GM21737 (cell line): ENCODE measurements at regions not wholly inside any gene's neighbourhood (a gene's known extent, or its start where the extent isn't known, plus 50 kb on each side); places are given as distances from the start of the nearest gene placed in this dataset.
"Not testable (repeated sequence)": the region's sequence is repeated elsewhere in the genome, so short reads cannot be mapped to it uniquely, and the experiment has no call there.

ENCODE experiments used
- ATAC-seq: cut with Tn5 transposase; IDR thresholded peaks from one replicate; pipeline ENCODE4 v1.9.1; 2021; ENCODE audit warnings: mild to moderate bottlenecking, moderate library complexity; ENCODE audit not compliant: unreplicated experiment

DNA sequence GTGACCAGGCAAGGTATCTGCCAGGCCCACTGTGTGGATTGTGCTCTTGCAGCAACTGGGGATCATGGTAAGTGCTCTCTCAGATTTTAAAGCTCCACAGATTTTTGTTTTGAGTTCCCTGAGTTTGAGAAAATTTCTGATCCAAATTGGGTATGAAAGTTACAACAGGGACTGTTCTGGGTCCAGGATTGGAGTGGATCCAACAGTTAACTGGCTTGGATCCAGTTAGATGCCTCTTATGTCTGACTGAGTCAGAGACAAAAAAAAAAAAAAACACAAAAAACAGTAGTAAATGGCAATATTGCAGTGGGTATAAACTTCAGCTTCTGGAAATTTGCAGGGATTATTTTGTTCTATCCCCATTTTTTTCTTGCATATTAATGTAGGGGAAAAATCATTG lies 598.8 kb downstream of the C12orf50 start:
- ATAC-seq: no peak

DNA sequence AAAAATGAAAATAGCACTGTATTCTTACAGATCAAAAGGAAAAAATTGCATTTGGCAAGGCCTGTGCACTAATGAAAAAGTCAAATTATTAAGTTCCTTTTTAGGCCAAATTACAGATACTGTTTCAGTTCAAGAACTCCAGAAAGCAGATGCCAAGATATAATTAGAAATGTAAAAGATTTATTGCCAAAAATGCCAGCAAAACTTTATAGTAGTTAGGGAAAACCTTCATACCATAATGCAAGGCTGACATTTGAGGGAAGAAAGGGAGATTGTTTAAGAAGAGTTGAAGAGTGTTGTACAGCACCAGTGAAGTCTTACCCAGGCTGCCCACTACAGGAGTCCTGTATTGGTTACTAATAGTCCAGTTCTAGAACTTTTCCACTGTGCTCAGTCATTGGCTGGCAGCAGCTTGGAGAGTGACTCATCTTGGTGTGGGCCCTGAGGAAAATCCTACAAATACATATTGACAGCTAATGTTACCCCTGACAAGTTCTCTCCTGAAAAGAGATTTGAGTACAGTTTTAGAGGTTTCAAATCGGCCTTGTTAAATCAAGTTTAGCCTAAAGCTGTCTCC lies 600.4 kb downstream of the C12orf50 start:
- no peak for ATAC-seq

DNA sequence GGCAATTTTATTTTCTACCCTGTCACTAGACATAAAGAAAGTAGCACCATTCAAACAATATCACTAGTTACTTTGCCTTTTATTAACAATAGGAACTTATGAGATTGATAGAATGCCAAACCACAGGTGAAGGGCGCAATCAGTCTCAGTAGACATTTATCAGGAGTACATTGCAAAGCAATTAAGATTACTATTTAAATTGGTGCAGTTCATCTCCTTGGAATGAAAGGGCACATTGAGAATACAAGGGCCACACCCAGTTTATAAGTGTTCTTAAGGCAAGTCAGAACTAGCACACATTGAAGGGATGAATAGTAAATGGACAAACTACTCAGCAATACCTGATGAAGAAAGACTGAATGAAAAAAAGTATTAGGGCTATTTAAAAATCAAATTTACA lies 601.4 kb downstream of the C12orf50 start:
- ATAC-seq: no peak

DNA sequence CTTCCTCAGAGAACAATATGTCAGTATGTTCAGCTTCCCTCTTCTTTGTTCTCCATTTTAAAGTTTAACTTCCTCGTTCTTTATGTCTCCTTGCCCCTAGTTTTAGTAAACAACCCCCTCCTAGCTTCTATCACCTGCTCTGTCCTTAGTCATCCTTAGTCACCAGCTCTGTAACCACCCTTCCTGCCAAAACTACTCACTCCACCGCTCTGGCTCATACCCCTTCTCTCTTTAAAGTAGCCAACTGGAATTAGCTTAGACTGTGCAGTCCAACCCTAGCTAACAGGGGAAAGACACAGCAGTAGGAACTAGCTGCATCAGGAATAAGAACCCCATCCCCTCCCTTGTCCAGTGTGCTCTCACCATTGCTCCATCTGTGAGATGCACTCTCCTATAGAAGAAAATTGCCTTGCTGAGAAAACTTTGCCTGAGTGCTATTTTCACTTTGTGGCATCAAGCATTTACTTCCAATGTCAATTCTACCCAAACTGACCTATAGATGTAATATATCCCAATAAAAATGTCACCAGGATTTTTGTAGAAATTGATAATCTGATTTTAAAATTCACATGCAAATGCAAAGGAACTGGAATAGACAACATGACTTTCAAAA lies 603.2 kb downstream of the C12orf50 start:
- no peak for ATAC-seq

DNA sequence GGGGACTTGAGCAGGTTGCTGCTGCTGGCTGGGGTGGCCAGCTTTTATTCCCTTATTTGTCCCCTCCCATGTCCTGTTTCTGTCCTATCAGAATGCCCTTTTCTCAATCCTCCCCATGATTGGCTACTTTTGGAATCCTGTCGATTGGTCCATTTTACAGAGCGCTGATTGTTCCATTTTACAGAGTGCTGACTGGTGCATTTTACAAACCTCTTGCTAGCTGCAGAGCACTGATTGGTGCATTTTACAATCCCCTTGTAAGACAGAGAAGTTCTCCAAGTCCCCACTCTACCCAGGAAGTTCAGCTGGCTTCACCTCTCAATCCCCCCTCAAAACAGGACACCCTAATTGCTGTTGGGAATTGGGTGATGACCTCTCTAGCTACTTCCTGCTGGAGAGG lies 608.0 kb downstream of the C12orf50 start:
- ATAC-seq: not testable (repeated sequence)

DNA sequence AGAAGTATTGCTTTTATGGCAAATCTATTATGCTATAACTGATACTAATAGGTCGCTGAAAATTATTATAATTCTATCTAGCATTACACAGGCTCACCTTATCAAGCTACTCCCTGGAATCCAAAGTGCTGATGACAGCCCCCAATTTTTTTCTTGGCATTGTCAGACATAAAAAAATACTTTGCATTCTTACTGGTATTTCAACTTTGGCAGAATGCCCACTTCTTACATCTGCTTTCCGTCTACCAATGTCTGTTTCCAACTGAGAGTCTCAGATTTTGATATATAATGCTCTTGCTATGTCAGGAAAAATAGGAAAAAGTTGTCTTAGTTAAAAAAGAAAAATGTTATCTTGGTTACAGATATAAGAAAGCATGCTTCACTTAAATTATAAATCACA lies 615.4 kb downstream of the C12orf50 start:
- no peak for ATAC-seq

DNA sequence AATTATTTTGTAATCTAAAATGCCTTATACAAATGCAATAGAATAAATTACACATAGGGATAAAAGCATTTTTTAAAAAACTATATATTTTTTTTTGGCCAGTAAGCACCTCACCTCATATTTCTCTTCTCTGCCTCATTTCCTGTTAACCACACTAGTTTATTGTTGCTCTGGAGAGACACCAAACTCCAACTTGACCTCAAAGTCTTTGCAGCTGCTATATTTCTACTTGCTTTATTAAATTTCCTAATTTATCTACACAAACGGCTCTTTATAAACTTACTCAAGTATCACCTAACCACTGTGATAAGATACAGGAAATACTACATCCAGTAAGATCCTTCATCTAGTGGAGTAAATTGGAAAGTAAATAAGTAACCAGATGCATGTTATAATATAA lies 622.3 kb downstream of the C12orf50 start:
- ATAC-seq: no peak

DNA sequence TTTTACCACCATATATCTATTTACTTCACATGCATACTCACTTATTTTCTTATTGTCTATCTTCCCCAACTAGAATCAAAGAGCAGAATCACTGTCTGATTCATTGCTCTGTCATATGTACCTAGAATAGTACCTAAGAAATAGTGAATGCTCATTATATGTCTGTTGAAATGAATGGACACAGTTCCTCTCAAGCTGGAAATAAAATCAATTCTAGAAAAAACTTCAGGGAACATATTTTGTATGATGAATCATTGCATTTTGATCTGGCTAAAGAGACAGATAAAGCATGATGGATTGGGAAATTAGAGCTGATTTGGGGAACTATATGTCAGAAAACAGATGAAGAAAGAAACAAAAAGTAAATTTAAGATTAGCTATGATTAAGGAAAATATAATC lies 623.3 kb downstream of the C12orf50 start:
- no peak for ATAC-seq

DNA sequence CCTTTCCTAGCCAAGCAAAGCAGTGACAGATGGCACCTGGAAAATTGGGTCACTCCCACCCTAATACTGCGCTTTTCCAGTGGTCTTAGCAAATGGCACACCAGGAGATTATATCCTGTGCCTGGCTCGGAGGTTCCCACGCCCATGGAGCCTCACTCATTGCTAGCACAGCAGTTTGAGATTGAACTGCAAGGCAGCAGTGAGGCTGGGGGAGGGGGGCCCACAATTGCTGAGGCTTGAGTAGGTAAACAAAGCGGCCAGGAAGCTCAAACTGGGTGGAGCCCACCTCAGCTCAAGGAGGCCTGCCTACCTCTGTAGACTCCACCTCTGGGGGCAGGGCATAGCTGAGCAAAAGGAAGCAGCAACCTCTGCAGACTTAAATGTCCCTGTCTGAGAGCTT lies 635.0 kb downstream of the C12orf50 start:
- ATAC-seq: not testable (repeated sequence)

DNA sequence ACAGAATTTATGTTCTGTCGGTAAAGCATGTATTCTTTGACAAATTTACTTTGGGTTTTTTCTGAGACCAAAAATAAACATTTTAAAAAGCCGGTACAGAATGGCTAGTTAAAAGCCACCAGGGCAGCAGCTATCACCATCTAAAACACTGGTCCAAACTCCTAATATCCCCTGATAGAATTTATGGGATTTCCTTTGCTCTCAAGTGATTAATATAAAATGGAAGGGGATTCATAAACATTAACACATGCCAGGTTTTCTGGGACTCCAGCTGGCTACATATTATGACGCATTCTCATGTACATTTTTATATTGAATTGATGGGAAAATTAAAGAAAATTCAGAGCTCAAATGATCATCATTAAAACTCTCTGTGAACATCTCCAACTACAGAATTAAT lies 640.8 kb downstream of the C12orf50 start:
- ATAC-seq: no peak

DNA sequence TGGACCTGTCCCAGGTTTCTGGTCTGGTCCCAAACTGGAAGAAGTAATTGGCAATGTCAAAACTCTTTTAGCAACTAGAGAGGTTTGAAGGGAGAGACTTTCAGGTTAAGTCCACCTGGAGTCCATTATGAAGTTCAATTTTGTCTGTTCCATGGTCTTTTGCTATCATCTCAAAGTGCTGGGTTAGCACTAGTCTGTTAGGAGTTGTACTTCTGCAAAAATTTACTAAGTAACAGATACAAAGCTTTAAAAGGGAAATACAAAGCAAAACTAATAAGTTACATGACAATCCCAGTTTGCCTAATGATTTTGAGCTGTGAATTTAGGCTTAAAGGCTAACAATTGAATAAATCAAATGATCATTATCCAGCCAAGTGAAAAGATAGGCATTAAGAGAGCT lies 643.9 kb downstream of the C12orf50 start:
- no peak for ATAC-seq

DNA sequence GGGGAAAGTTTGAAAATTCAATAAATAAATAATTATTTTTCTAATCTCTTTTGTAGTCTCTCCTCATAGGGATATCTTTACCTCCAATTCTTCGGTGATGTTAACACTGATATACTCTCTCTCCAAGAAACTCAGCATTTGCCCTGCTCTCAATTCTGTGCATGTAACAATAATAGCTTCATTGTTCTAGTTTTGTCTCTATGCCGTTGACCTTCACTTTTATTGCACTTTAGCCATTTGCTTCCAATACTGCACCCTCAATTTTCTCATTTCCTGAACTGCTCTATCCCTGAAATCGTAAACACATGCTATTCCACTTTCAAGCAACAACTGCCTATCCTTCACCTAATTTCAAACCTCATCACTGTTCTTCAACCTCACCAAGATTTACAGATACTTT lies 645.0 kb downstream of the C12orf50 start:
- ATAC-seq: no peak

DNA sequence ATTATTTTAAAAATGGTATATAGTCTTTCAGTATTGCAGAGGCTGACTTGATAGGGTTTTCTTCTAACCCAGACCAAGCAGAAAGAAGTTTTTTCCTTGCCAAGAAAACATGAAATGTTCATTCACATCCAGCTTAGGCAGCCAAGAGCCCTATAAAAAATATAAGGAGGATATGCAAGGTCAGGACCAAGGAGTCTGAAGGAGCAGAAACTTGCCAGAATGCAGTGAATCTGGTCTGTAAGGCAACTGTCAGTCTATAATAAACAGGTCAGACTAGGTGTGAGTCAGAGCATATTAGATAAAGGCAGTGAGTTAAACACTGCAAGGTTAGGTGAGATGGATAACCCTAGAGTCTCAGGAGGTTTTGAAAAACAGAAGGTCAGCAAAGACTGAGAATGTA lies 645.5 kb downstream of the C12orf50 start:
- no peak for ATAC-seq

DNA sequence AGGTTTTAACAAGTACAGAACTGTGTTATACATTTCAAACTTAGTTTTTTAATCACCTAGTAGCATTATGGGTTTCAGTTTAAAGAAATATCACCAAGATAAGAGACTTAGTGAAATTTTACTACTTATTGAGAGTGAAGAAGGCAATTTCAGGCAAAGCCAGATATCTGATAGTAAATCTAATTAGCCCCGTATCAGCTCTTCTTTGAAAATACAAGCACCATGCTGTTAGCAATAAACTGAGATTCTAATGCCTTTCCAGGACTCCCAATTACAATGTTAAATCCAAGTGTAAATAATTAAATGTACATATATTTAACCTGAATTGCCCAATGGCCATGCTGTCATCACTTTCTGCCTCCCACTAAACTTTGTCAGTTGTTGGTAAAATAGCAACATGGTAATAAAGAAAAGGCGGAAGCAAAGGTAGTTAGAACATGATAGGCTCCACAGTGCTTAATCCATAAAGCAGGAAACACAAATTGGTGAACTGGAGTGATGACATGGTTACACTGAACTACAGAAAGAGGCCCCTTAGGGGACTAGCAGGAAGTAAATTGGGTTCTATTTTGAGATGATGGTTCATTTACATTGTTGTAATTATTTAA lies 646.1 kb downstream of the C12orf50 start:
- ATAC-seq: no peak

DNA sequence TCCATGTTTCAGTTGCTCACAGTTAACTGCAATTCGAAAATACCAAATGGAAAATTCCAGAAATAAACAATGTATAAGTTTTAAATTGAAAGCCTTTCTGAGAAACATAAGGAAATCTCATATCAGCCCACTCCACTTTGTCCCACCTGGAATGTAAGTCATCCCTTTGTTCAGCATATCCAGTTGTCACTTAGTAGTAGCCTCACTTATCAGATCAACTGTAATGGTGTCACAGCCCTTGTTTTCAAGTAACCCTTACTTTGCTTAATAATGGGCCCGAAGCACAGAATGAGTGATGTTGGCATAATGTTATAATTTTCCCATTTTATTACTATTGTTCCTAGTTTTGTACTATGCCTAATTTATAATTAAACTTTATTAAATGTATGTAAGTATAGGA lies 646.8 kb downstream of the C12orf50 start:
- no peak for ATAC-seq

DNA sequence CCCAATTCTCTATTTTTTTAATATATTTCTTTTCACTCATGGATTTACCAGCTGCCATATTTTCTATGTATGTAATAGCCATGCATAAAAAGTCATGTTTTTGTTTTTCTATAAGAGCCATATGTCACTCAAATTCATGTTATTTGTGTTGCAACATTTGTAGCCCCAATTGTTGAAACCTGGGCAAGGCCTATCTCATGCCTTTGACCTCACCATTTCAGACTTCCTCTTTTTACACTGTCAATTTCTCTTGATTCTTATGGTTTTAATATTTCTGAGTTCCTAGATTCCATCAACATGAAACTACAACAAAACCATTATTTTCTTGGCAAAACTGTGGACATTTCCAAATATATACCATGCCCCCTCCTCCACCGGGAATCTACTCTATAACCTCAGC lies 647.5 kb downstream of the C12orf50 start:
- ATAC-seq: no peak

DNA sequence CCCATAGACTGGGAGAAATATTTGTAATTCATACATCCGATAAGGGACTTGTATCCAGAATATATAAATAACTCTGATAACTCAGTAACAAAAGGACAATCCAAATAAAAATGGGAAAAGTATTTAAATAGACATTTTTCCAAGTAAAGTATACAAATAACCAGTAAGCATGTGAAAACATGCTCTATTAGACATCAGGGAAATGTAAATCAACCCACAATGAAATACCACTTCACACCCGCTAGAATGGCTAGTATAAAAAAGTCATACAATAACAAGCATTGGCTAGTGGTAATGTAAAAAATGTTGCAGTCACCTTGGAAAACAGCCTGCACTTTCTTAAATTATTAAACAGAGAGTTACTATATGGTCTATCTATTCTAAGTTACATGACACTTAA lies 650.7 kb downstream of the C12orf50 start:
- no peak for ATAC-seq

DNA sequence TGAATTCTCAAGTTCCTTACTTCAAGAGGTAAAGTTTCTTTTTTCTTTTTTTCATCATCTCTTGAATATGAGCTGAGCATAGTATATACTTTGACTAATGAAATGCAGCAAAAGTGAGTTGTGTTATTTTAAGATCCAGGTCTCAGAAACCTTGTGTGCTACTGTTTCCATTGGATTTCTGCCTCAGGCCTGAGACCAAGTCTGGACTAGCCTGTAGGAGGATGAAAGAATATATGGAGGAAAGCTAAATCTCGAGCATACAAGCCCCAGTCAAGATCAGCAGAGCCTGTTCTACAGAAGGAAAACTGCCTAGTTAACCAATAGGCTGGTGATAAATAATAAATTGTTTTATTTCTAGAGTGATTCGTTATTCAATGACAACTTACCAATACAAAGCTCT lies 652.5 kb downstream of the C12orf50 start:
- no peak for ATAC-seq

DNA sequence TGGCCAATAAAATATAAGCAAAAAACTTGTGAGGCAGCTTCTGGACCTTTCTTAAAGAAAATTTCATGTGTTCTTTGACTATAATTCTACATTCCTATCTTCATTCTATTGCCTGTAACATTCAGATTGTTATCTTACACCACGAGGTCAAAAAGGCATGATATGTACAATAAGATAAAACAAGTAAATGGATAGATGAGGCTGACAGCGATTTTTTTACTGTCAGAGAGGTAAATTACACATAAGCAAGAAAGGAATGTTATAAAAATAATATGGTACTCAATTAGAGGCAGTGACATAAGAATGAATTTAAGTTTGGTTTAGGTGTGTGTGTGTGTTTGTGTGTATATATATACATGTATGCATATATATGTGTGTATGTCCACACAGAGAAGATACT lies 660.0 kb downstream of the C12orf50 start:
- ATAC-seq: no peak

DNA sequence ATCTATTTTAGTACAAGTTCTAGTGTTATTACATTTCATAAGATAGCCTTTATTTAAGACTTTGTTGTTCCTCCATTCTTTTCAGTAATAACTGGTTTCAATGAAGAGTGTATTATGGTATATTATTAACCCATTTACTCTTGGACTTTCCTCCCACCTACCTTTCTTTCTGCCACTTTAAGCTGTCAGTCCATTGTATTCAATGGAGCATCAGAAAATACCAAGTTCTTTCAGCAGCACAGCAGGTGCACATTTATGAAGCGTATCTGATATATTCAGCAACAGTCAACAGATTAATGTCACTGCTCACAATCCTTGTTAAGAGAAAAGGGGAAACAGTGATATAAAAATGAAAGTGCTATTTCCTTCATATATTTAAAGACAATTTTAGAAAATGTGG lies 660.9 kb downstream of the C12orf50 start:
- no peak for ATAC-seq

DNA sequence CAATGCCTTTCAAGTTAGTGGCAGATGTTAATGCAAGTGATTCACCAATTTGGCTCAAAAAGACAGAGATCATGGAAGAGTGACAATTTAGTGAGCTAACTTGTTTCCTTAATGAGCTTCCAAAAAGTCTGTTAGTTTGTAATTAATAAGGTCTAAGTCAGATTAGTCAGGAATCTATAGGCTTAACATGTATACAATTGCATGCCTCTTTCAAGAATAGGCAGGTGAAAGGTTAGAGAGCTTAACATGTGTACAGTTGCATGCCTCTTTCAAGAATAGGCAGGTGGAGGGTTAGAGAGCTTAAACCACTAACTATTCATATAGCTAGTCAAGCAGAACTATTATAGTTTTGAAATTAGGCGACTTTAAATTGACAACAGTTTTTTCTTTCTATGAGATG lies 663.8 kb downstream of the C12orf50 start:
- ATAC-seq: no peak

DNA sequence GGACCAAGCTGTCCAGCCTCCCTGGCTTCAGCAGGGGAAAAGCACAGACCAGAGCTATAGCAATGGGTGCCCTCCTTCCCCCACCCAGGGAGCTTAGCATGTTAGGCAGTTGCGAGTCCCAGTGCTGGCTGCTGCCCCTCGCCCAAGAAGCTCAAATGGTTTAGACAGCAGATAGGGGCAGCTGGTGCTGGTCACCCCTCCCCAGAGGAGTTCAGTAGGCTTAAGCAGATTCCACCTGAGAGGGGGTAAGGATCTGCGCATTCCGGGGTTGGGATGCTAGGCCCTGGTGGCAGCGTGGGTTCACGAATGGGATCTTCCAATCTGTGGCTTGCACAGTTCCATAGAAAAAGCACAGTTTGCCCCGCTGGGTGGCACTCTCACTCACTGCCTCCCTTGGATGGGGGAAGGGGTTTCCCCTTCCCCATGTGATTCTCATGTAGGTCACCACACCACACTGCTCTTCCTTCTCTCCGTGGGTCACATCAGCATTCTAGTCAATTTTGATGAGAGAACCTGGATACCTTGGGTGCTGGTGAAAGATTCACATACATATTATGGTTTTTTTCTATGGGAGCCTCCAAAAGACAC lies 665.6 kb downstream of the C12orf50 start:
- no peak for ATAC-seq
